NOMO-1 treated with DMSO at 0.1 percent for 48 hours (cell line): ENCODE measurements at regions not wholly inside any gene's neighbourhood (a gene's known extent, or its start where the extent isn't known, plus 50 kb on each side); places are given as distances from the start of the nearest gene placed in this dataset.
"Not testable (repeated sequence)": the region's sequence is repeated elsewhere in the genome, so short reads cannot be mapped to it uniquely, and the experiment has no call there.

Experiments used
- DNase-seq: peaks from one replicate; lab custom pipeline; 2025; ENCODE audit not compliant: unreplicated experiment; lab: John Stamatoyannopoulos, UW

GRCh38 chr6:2611092-2611491 lies 139.6 kb downstream of the MYLK4 start:
- no peak for DNase-seq

DNA sequence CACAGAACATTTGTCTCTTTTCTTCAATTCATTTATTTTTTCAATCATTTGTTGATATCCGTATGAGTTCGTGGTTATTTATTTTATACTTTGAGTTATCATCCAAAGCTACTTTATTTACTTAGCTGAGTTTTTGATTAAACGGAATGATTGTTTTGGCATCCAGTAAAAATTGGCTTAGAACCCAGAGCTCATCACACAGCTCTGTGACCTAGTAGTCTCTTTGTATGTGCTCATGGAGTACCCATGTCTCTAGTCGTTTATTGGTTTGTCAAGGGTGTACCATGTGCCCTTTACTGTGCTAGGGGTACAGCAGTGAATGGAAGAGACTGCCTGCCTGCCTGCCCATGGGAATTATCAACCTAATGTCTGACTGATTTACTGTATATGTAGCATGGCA lies 142.2 kb downstream of the MYLK4 start:
- no peak for DNase-seq

DNA sequence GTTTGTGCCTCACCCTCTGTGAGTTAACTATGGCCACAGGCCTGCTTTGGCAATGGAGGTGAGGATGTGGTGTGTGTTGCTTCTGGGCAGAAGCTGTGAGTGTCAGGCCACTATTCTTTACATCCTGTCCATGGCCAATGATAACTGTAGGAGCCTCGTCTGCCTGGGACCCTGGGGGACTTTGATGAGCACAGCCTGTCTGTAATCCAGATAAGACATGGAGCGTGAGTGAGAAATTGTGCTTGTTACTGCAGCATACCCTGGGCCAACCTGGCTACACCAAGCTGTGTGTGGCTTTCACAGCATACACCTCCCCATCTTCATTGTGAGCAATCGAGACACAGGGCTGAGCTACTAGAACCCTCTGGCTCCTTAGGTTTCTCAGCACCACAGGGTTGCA lies 150.4 kb downstream of the MYLK4 start:
- no peak for DNase-seq

GRCh38 chr6:2599817-2600216 lies 150.9 kb downstream of the MYLK4 start:
- DNase-seq, result no peak

DNA sequence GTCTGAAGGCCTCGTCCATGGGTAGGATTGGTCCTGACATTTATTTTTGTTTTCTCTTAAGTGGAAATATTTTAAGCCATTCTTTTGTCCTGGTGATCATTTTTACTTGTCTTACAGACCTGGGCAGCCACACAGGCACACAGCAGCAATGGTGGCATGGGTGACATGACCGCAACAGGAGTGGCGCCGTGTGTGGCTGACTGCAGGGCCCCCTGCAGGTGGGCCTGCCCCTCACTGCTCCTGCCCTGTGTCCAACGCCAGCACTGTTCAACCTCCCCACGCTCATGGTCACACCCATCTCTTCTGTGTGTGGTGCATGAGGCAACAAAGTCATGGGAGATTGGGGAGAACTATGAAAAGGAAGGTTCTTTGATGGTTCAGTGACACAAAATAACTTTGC lies 151.9 kb downstream of the MYLK4 start:
- DNase-seq, result no peak

DNA sequence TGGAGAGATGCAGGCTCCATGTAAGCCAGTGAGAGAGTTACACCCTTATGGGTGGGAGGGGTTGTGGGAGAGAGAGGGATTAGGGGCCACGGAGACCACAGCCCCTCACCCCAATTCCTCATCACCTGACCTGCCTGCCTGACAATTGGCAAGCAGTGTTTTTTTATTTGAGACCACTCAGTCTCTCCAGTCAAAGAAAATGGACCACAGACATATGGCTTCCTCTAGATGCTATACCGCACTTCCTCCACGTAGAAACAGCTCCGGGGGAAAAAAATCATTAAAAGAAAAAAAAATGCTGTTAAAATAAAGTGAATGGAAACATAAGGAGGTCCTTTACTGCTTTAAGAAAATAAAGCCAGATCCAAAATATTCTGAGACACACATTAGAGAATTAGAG lies 152.7 kb downstream of the MYLK4 start:
- DNase-seq, result no peak

DNA sequence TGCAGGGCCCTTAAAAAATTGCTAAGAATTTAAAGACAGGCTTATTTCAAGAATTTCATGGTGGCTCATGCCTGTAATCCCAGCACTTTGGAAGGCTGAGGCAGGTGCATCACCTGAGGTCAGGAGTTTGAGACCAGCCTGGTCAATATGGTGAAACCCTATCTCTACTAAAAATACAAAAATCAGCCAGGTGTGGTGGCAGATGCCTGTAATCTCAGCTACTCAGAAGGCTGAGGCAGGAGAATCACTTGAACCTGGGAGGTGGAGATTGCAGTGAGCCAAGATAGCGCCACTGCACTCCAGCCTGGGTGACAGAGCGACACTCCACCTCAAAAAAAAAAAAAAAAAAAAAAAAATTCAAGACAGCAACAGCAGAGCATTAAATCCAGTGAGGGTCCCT lies 153.3 kb downstream of the MYLK4 start:
- not testable (repeated sequence) for DNase-seq

DNA sequence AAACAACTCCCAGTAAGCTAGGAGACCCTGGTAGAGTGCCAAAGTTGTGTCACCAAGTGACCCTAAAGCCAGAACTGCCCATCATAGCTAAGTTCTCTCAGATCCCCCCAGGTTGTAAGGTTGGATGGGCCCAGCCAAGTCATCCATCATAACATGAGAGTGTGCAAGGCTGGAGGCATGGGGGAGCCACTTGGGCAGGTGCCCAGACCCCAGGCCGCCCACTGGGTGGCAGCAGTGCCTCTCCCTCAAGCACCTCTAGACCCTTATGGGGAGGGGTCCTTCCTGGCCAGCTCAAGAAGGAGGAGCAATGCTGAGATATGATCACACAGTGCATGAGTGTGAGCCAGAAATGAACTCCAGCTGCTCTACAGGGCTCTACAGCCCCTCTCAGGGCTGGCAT lies 154.5 kb downstream of the MYLK4 start:
- no peak for DNase-seq

DNA sequence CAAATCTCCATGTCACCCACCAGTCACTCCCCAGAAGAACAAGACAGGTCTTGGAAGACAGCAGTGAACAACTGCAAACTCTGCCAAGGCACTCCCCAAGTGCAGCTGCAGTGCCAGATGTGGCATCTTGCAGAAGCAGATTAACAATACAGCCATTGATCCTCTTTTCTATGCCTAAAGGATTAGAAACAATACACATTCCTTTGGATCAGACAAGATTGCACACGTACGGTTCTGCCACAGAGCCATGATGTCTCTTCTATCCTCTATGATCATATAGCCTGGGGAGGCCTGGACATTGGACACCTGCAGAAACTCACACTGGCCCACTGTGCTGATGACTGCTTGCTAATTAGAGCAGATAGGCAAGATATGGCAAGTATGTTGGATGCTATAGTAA lies 155.9 kb downstream of the MYLK4 start:
- DNase-seq, result no peak

- DNase-seq, result no peak
Measured at GRCh38 chr6:2593167-2593566, 157.6 kb downstream of the MYLK4 start.

DNA sequence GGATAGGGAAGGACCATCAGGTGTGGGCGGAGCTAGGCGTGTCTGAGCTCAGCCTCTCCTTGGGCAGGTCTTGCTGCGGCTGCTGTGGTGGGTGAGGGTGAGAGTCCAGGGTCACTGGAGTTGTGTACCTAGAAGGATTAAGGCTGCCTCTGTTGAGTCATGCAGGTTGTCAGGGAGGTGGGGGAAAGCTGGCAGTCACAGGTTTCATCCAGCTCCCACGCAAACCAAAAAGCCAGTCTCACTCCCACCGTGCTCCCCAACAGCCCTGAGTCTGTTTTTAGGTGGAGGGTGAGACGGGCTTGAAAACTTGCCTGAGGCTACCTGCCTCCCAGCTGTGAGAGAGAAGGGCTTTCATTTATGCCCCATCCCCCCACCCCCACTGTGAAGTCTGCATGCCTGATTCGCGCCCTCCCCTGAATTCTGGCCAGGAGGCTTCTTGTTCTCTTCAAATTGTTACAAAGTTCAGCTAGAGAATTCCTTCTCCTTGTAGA lies 161.5 kb downstream of the MYLK4 start:
- DNase-seq, result no peak

- no peak for DNase-seq
Measured at GRCh38 chr6:2583459-2583858, 167.3 kb downstream of the MYLK4 start.

DNA sequence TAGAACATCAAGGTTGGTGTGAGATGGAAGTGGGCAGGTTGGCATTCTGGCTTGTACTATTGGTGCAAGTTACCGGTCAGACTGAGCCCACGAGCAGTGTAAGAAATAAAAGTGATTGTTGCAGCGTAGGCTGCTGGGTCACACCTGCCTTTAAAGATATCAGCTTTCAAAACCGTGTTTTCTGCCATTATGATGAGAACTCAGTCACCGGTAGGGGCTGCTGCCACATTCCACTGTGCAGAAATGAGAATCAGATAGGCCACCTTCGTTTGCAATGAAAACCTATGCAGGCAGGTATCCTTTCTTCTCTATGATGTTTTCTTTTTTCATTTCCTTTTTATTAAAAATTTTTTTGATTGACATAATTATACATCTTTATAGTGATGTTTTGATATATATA lies 168.5 kb downstream of the MYLK4 start:
- DNase-seq, result no peak

GRCh38 chr6:2581611-2582010 lies 169.1 kb downstream of the MYLK4 start:
- DNase-seq, result no peak

GRCh38 chr6:2581011-2581410 lies 169.7 kb downstream of the MYLK4 start:
- no peak for DNase-seq

DNA sequence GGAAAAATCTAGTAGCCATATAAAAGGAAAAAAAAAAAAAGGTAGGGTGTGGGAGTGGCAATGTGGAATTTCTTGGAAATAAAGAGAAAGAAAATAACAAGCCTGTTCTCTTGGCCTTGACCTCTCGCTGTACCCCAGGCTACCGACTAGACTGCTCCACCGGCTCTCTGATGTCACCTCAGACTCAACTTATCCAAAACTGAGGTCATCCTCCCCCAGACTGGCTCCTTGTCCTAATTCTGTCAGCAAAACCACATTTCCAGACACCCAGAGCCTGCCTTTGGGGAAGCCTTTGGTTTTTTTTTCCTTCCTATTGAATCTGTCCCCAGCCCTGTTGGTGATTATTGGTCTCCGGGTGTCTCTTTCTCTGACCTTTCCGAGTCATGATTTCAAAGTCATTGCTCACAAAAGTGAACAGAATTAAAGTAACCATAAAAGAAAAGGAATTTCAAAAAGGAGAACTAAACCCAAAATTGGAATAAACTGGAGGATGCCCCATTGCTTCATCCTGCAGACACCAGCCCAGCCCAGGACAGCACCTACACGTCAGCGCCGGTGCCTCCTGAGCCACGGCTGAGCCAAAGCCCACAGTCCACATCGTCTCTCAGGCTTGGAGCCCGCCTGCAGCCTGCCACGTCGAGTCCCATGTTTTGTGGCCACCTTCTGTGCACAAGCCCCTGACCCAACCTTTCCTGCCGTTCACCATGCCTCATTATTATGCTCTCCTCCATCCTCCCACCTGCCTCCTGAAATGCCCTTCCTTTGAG lies 170.7 kb downstream of the MYLK4 start:
- no peak for DNase-seq

GRCh38 chr6:2579241-2579761 lies 171.4 kb downstream of the MYLK4 start:
- DNase-seq, result no peak

GRCh38 chr6:2578767-2579166 lies 172.0 kb downstream of the MYLK4 start:
- no peak for DNase-seq

DNA sequence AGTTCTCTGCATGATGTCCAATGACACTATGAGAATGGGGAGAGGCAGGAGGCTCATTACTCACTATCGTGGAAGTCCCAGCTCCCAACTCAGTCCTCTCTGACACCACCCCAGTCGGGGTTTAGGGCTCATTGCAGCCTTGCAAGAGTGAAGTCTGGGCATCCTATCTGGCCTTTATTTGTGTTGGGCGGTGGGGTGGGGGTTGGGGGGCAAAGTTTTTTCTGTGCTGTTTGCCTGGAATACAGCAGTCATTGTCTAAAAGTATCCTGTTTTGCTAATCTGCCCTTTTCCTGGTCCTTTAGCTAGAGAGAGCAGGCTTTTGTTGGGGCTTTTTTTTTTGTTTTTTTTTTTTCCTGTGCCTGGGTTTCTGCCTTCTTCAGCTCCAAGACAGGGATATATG lies 174.2 kb downstream of the MYLK4 start:
- DNase-seq, result no peak

GRCh38 chr6:2575236-2575635 lies 175.5 kb downstream of the MYLK4 start:
- no peak for DNase-seq

- not testable (repeated sequence) for DNase-seq
Measured at GRCh38 chr6:2569420-2569819, 181.3 kb downstream of the MYLK4 start.

GRCh38 chr6:2566048-2566447 lies 184.7 kb downstream of the MYLK4 start:
- DNase-seq, result no peak

GRCh38 chr6:2565499-2565898 lies 185.2 kb downstream of the MYLK4 start:
- no peak for DNase-seq
